NCI-H187 (cell line): ENCODE measurements at regions not wholly inside any gene's neighbourhood (a gene's known extent, or its start where the extent isn't known, plus 50 kb on each side); places are given as distances from the start of the nearest gene placed in this dataset.

Experiments
- DNase-seq, 2 experiments: peaks; one replicate each; lab custom pipeline; 2025; lab: John Stamatoyannopoulos, UW

DNA sequence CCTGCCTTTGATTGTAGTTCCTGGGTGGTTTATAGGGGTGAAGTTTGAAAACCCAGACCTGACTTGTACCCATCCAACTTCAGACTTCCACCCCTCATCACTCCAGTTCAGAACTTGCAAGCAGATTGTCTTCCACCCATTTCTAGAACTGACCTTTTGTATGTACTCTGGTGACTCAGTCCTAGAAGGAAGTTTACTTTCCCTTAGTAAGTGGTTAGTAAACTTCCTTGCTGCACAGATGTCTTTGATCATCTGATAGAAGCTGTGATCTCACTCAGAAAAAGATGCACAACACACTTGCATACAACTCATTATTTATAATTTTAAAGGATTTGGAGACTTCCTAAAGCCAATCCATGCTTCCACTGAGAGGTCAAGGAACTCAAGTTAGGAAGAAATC is 368.0 kb downstream of the MFSD1 start:
- no peak for DNase-seq

- DNase-seq, result no peak
Observed at GRCh38 chr3:159170436-159171003, 368.7 kb downstream of the MFSD1 start.

GRCh38 chr3:159171333-159171732 is 369.5 kb downstream of the MFSD1 start:
- DNase-seq, result no peak

GRCh38 chr3:159172473-159172872 is 370.6 kb downstream of the MFSD1 start:
- DNase-seq, result no peak

DNA sequence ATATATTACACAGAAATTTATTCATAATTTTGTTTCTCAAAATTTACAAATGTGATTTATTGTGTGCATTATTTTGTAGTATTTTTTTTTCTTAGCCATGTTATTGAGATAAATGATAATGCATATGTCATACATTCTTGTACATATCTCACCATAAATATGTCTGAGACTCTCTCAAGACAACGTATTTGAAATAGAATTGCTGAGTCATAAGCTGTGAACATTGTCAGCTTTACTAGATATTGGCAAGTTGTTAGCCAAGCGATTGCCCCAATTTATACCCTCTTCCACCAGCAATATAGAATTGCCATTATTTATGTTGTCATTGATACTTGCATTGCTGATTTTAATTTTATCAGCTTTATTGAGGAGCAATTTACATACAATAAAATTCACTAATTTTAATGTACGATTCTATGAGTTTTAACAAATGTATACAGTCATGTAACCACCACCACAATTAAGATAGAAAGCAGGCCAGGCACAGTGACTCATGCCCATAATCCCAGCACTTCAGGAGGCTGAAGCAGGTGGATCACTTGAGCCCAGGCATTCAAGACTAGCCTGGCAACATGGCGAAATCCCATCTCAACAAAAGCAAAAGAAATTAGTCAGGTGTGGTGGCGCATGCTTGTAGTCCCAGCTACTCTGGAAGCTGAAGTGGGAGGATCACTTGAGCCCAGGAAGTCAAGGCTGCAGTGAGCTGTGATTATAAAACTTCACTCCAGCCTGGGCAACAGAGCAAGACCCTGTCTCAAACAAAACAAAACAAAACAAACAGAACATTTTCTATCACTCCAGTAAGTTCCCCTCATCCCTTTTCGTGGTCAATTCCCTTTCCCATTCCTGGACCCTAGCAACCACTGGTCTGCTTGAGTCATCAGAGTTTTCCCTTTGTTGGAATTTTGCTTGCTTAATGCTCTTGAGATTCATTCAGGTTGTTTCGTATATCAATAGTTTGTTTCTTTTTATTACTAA is 373.1 kb downstream of the MFSD1 start:
- no peak for DNase-seq

DNA sequence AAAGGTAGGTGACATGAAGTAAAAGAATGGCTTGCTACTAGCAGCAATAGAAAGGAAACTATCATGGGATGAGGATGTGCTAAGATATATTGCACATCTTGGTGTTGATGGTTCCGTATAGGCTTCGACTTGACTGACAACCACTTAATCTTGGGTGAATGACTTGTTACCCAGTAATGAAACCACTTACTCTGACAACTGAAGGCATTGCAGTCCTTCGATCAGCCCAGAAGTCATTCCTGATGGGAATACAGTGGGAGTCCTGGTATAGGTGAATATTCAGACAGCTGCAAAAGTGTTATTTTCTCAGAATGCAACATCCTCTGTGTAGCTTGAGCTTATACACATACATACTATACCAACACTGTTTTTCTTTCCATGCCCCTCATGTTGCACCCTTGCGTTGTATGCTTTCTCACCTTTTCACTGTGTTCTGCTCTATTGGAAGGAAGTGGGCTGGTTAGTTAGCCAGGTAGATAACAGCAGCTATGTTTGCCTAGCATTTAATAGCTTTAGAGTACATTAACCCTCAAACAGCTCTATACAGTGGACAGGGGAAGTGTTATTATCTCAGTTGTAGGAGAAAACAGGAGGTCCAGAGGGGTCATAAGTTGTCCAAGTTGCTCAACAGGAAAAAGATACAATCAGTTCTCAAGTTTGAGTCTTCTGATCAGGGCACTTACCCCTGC is 376.5 kb downstream of the MFSD1 start:
- no peak for DNase-seq

- DNase-seq, result no peak
Observed at GRCh38 chr3:159182961-159183360, 381.1 kb downstream of the MFSD1 start.

DNA sequence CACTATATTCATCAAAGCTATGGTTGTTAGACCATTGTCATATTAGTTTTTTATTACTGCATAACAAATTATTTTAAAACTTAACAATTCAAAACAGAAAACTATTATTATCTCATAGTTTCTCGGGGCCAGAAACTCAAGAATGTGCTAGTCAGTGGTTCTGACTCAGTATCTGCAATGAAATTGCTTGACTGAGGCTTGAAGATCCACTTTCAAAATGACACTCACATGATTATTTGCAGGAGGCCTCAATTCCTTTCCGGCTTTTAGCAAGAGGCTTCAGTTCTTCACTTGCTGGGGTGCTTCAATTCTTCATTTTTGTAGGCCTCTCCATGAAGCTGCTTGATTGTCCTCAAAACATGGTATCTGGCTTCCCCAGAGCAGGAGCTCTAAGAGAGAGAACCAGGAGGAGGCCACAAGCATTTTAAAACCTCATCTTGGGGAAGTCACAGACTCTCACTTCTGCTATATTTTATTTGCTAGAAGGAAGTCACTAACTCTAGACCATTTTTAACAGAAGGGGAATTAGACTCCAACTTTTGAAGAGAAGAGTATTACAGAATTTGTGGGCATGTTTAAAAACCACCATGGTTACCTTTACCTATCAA is 383.7 kb downstream of the MFSD1 start:
- no peak for DNase-seq

GRCh38 chr3:159186581-159186980 is 384.7 kb downstream of the MFSD1 start:
- DNase-seq, result no peak

DNA sequence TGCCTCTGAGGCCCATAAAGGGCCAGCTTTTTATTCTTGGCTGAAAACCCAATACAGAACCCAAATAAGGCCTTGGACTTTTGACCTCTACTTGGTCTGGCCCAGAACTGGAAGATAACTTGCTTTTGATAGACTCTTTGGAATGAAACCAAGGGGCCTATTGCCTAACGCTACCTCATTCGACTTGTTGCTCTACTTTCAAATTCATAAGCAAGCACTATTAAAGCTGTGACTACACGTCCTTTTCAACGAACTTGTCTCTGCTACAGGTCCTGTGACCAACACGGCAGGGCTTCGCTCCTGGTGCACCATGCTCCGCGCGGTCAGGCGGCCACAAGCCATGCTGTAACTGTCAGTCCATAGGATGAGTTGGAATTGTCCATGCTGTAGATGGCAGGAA is 385.4 kb downstream of the MFSD1 start:
- DNase-seq, result no peak

- no peak for DNase-seq
Observed at GRCh38 chr3:159187706-159188105, 385.9 kb downstream of the MFSD1 start.

DNA sequence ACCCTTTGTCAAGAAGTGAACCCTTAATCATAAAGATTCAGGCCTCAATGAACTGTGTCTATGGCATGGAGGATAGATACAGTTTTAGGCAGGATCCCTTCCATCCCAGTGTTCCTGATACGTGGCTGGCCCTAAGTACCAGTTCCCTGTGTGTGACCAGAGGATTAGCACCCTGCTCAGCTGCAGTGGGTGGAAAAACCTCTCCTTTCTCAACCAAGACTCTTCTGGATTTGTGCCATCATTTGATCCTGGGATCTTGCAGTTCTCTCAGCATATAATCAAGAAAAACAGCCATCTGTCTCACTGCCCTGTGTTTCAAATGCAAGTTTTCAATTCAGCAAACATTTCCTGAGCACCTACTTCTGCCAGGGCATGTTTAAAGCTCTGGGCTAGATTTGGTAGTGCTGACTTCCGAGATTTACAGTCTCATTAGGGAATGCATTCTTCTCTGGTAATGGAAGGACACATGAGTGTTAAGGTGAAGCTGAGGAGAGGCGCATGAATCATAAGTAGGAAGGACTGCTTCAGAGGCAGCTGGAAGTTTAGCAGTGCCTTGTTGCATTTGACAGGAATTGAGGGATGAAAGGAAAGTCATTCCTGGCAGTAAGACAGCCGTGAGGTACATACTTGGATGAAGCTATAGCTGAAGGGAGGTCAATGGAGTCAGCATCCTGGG is 388.3 kb downstream of the MFSD1 start:
- DNase-seq, result no peak

DNA sequence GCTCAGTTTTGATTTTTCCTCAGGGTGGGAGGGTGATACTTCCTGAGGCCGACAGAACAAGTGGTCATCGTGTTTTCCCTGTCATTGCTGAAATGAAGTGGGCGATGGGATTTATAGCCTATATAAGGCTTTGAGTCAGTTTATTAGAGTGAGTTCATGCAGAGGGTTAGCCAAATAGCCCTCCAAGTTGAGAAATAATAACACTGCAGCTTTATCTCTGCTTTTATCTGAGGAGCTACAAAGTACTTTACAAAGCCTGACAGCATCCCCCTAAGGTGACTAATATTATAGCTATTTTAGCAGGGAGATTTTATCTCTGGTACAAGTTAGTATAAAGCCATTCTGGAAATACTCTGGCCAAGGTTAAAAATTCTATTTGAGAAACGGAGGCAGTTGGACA is 389.6 kb downstream of the MFSD1 start:
- DNase-seq, result no peak

GRCh38 chr3:159196359-159196758 is 394.5 kb downstream of the MFSD1 start:
- no peak for DNase-seq

DNA sequence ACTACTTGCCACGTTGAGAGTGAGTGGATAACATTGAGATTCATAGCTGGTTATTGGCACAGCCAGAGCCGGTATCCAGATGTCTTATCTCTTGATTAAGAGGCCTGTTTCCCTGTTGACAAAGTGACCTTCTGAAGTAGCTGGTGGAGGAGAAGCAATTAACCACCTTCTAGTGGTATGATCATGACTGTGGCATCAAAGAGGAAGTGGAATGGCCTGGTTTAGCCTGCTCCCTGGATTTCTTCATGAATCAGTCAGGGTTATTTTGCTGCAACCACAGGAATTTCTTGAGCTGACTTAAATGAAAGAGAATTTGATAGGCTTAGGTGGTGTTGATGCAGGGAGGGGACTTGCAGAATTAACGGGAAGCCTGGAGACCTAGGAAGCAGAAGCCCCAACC is 398.3 kb downstream of the MFSD1 start:
- DNase-seq, result no peak

GRCh38 chr3:159208050-159208449 is 406.2 kb downstream of the MFSD1 start:
- DNase-seq, result peak; percentile 5 to 6

GRCh38 chr3:159209459-159209858 is 407.6 kb downstream of the MFSD1 start:
- no peak for DNase-seq

GRCh38 chr3:159210336-159210735 is 408.5 kb downstream of the MFSD1 start:
- DNase-seq, result no peak

DNA sequence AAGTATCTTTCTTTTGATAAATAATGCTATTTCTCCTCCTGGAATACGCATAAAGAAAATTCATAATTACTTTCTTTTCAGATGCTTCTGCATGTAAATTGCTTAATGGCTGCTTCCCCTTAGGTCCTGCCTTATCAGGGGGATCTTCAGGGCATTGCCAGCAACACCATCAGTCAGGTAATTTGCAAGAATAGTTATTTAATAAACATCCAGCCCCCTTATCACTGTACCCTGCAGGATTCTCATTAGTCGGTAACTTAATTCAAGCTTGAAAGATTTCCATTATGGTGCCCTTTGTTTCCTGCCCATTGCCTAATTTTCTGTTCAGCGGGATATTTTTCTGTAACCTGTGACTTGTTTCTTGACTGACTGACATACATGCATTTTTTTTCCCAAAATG is 414.5 kb downstream of the MFSD1 start:
- no peak for DNase-seq

GRCh38 chr3:159219231-159219630 is 417.4 kb downstream of the MFSD1 start:
- DNase-seq, result no peak

DNA sequence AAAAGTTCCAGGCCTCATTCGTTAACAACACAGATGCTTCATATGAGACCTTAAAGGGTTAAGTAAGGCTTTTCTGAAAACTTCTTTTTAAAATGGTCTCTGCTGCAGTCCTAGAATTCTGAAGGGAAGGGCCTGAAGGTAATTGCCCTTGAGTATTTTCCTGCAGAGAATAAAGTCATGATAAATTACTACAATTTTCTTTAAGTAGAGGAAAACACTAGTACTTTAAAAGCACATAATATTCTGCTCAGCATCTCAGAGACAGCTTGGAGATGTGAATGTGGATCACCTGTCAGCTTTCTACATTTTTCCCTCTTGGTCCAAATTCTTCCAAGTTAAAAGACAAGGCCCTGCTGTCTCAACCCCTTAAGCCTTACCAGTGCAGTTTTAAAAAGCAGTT is 419.5 kb downstream of the MFSD1 start:
- DNase-seq, result no peak

DNA sequence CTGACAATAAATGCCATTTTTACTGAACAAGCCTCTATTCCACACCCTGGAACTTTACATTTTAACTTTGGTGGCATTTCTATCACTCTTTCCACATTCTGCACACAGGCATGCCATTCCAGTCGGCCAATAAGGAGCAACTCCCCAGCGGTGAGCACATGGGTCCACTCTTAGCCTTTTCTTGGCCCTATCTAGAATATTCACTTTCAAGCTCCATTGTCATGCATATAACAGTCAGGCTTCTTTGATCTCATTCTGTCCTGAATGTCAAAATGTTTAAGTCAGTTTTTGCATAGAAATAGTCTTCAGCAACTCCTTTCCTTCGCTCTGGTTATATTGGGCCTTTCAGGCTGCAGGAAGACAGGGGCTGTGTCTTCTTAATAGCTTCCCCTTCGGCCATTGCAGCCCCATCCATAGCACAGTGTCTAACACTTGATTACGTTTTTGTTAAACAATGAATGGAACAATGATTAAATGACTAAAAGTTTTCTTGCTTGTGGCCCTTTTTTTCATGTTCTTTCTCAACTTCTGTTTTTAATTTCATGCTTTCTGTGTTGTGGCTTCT is 427.3 kb downstream of the MFSD1 start:
- DNase-seq, result no peak
